ENCODE measurements at regions not wholly inside any gene's neighbourhood (a gene's known extent, or its start where the extent isn't known, plus 50 kb on each side); places are given as distances from the start of the nearest gene placed in this dataset.

DNA sequence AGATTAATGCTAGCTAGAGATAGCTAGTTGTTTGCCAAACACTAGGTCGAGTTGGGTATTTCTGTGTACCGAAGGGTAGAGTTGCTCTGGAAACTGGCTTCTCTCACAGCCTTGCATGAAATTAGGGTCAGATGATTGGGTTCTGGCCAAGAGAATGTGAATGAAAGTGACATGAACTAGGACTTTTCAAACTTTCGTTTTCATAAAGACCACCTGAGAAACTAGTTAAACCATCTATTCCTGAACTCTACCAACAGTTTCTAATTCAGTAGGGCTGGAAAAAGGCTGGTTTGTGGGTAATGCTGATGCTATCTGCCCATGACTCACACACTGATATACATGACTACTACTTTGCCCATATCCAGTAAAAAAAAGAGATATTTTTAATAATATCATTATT is 157.6 kb downstream of the GASK1B start:
- TF ChIP-seq, protein P1, sequence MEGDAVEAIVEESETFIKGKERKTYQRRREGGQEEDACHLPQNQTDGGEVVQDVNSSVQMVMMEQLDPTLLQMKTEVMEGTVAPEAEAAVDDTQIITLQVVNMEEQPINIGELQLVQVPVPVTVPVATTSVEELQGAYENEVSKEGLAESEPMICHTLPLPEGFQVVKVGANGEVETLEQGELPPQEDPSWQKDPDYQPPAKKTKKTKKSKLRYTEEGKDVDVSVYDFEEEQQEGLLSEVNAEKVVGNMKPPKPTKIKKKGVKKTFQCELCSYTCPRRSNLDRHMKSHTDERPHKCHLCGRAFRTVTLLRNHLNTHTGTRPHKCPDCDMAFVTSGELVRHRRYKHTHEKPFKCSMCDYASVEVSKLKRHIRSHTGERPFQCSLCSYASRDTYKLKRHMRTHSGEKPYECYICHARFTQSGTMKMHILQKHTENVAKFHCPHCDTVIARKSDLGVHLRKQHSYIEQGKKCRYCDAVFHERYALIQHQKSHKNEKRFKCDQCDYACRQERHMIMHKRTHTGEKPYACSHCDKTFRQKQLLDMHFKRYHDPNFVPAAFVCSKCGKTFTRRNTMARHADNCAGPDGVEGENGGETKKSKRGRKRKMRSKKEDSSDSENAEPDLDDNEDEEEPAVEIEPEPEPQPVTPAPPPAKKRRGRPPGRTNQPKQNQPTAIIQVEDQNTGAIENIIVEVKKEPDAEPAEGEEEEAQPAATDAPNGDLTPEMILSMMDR (conservative IDR thresholded peaks at IDR 0.05; ENCODE audit: low read depth, low read length), result no peak
- no peak for TF ChIP-seq EZH2 (IDR thresholded peaks at IDR 0.05; ENCODE audit: low read length, unreplicated experiment)
